NCI-H2196 treated with DMSO at 0.1 percent for 48 hours (cell line): ENCODE measurements at regions not wholly inside any gene's neighbourhood (a gene's known extent, or its start where the extent isn't known, plus 50 kb on each side); places are given as distances from the start of the nearest gene placed in this dataset.

Source experiments
- DNase-seq: peaks from one replicate; lab custom pipeline; 2025; ENCODE audit not compliant: unreplicated experiment; lab: John Stamatoyannopoulos, UW

DNA sequence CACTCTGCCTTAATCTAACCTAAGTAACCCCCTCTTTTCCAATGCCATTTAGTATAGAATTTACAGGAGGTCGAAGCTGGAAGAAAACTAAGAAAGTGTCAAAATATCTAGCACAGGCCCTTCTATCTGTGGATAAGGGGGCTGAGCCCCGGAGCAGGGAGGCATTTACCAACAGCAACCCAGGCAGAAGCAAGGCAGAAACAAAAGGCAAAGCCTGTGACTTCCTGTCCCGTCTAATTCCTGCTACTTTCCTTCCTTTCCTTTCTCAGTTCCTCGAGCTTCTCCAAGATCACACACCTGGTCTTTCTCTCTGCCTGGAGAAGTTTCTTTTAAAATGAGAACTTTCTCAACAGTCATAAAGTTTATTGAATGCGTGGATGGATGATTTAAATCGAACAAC is 146.0 kb downstream of the FOXA2 start:
- no peak for DNase-seq

GRCh38 chr20:22437354-22437753 is 147.0 kb downstream of the FOXA2 start:
- DNase-seq, result no peak

DNA sequence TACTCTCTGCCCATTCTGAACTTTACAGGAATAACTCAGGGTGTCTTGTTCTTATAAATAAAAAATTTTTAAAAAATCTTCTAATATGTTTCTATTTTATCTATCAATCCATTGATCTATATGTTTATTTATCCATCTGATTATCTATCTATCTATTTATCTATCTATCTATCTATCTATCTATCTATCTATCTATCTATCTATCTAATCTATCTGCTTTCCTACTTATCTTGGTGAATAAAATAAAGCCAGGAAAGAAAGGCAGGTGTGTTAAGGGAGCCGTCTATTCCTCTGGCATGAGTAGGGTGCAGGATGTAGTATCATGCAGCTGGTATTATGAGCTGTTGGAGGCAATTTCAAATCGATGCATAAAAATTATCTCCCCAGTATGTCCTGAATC is 153.0 kb downstream of the FOXA2 start:
- no peak for DNase-seq

DNA sequence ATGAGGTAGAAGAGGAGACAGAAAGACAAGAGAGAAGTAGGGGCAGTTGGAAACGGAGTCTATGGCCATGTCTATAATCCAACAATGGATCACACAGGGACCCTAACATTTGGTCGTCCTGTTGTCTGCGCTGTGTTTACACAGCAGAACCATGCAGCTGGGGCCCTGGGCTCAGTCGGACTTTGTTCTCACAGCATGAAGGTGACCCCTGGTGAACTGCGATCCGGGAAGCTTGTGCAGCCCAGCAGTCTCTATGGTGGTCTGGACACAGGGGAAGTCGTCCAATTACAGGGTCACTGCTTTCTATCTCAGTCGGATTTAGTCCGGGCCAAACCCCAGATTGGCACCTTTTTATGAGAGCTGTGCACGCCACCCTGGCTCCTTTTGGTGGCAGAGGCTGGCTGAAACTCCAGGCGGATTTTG is 153.6 kb downstream of the FOXA2 start:
- DNase-seq, result no peak

DNA sequence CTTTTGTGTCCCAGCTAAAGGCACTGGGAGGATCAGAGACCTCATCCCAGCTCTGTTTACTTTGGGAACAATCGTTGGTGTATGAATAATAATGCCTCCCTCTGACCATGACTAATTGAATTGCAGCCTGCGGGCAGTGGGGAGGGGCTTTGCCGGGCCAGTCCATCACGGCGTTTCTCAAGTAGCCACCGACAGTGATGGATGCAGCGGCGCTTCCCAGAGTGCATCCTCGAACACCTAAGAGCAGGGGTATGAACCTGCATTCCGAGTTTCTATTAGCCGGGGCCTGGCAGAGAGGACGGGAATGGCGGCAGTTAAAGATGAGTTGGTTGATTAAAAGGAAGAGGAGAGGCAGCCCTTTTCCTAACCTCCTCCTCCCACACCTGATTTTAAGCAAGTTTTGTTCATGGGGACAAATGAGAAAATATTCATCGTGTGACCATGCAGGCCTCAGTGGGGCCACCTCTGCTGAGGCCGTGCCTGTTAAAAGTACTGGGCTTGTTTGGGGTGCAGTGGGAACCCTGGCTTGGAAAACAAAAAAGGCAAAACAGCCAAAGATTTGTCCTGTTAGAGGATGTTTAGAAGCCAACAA is 154.1 kb downstream of the FOXA2 start:
- no peak for DNase-seq

DNA sequence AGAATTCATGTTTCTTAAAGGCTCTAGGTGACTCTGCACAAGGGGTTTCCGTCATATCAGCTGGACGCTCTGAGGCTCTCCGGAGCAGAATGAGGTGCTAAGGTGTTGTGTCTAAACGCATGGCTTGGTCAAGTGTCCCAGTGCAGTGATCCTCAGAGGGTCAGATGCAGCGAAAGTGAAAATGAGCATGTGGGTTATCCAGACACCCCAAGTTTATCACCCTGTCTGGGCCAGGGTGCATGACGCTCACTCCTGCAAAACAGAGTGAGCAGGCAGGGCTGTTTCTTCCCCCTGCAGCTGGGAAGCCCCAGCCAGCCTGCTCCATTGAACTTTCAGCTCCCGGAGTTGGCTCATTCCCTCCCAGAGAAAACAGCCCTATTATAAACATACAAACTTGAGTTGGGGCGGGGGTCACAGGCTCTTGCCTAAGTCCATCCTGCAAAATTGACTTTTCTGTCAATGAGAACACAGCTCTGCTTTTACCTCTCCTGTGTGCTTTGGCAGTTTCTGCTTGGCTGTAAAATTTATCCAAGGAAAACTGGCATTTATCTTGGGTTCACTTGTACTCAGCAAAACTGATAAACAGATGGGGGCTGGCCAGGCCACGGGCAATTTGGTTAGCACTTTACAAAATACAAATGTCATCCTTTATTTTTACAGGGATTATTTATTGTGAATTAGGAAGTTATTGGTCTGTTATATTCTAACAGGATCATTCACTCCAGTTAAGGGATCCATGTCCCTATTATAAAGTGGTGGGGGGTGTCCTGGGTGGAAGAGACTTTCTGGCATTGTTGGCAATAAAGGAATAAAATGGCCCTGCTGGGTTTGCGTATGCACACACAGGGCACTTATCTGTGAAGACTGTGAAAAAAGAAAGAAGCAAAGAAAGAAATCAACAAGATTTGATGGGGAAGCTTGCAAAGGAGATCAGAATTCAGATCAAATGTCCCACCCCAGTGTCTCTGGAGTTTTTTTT is 154.9 kb downstream of the FOXA2 start:
- DNase-seq, result no peak

- no peak for DNase-seq
Observed at GRCh38 chr20:22428051-22428450, 156.3 kb downstream of the FOXA2 start.

- no peak for DNase-seq
Observed at GRCh38 chr20:22426772-22427171, 157.6 kb downstream of the FOXA2 start.

GRCh38 chr20:22425344-22426295 is 158.8 kb downstream of the FOXA2 start:
- DNase-seq, result no peak

DNA sequence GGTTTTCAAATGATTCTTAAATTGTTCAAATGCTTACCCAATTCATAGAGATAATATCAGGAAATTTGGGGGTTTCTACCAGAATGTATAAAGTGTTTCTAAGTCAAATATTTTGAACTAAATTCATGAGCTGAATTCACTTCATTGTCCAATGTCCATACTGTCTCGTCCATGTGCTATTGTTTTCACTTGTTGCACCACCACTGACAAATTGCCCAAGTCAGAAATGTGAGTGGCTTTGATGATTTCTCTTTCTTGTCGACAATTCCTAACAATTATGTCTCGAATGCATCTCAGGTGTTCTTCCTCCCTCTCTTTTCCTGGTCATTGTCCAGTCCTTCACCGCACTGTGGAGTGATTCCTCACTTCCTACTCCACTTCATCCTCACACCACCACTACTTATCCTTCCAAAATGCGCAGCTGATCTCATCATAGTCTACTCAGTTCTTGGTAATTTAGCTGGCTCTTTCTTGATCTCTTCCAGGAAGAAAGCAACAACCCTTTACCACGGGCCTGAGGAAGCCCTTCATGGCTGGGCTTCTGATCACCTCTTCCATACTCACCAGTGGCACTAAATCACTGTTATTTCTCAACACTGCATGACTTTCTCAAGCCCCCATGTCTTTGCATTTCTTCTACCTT is 161.1 kb downstream of the FOXA2 start:
- no peak for DNase-seq

GRCh38 chr20:22420116-22420598 is 164.2 kb downstream of the FOXA2 start:
- DNase-seq, result no peak

DNA sequence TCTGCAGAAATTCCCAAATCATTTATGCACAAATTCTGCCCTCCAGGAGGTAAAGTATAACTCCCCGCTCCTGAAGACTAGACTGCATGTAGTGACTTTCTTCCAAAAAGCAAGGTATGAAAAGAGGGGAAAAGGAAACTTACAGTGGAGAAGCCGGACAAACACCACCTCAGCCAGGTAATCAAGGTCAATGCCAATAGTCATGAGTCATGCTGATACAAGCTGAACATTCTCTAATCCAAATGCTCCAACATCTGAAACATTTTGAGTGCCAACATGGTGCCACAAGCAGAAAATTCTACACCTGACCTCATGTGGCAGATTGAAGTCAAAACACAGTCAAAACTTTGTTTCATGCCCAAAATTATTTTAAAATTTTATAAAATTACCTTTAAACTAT is 165.6 kb downstream of the FOXA2 start:
- no peak for DNase-seq

DNA sequence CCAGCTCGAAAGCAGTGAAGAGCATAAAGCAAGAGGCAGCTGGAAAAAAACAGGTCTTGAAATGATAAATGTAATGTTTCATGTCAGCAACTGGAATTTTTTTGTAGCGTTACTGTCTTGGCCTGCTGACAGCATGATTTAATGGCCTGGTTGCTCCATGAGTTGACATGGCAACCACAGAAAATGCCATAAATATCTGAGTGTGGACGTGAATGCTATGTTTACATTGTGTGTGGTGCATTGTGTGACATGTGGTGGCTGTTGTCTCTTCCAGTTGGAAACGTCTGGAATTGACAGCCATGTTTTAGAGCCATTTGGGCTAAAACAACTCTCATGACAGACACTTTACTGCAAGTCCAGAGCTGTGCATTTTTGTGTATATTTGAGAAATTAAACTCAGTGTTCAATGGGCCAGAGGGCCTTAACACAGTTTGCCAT is 170.0 kb downstream of the FOXA2 start:
- no peak for DNase-seq

DNA sequence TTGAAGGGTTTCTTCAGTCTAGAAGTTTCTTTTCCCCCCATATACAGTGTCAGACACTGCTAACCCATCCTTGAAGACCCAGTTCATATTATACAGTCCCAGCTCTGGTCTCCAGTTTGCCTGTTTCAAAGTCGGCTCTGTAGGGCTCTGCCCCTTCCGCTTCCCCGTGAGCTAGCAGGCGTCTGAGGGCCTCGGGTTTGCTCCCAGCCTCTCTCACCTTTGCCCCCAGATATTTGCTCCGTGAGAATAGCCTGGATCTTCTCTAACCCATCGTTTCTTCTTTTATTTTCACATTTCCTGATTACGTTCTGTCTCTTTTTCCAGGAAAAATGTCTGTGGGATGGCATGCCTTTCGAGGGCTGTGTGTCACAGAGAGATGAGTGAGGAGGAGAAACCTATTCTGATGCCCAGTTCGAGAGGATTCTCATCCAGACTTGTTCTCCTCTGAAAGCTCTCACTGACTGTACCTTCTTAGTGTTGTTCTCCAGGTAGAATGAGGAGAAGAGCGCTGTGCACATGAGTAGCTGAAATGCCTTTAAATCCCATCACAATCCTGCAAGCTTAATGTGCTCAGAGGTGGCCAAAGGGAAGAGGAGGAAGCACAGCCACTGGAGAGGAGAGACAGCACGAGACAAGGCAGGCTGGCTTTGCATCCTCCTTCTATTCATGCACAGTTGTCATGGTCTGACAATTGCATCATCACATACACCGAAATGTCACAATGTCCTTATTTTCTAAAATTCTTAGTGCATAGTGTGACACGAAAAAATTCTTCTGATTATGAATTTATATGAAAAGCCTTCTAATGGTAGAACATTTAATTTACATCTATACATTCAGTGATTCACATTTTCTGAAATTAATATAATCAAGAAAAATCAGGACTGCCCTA is 171.1 kb downstream of the FOXA2 start:
- DNase-seq, result no peak

- DNase-seq, result no peak
Observed at GRCh38 chr20:22411627-22412450, 172.5 kb downstream of the FOXA2 start.

- DNase-seq, result no peak
Observed at GRCh38 chr20:22411286-22411626, 173.1 kb downstream of the FOXA2 start.

DNA sequence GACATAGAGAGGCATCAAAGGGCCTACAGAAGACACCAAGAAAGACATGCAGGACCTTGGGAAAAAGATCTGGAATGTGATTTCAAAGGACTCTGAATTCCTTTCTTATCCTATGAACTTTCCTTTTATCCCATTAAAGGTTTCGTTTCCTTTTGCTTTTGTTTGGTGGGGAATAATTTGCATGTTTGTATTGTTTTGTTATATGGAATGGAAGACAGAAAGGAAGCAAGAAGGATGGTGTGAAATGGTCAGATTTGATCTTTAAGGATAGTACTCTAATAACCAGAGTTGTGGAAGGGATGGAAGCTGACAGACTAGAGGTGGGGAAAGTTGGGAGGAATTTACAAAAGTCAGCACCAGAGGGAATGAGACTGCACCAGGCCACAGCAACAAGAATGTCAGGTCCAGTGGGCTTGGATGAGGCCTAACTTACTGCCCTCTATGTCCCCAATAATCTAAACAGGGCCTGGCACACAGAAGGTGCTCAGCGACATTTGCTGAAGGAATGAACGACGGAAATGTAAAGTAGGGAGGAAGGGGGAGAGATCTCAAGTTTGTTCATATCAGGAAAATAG is 173.7 kb downstream of the FOXA2 start:
- no peak for DNase-seq
